ENCODE measurements at regions not wholly inside any gene's neighbourhood (a gene's known extent, or its start where the extent isn't known, plus 50 kb on each side); places are given as distances from the start of the nearest gene placed in this dataset.

DNA sequence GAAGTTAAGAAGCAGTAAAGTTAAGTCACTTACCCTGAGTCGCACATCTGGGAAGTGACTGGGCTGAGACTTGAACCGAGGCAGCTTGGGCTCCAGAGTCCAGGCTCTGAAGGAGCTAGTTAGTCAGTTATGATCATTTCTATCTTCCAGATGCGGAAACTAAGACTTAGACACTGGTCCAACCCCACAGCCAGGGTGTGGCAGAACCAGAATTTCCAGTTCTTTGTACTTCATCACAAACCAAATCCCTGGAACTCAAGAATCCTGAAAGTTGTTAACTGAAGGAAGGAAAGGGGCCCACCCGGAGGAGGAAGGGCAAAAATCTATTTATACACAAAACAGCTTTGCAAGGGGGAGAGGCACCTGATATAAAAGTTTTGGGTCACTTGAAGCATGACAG, 389.9 kb downstream of the SHQ1 start (continued):
- TF ChIP-seq BCL11A (IDR thresholded peaks at IDR 0.05; ENCODE audit: low read depth in 2 of 2, low read length in 2 of 2) (no peak), NRF1 (IDR thresholded peaks at IDR 0.05; ENCODE audit: low read depth, low read length) (no peak), ATF3 (IDR thresholded peaks at IDR 0.05; ENCODE audit: insufficient read depth, low read depth, low read length) (no peak), USF2 (IDR thresholded peaks at IDR 0.05; ENCODE audit: low read length) (no peak)

Measured in H1 (cell line).